K562 (cell line): ENCODE measurements at regions not wholly inside any gene's neighbourhood (a gene's known extent, or its start where the extent isn't known, plus 50 kb on each side); places are given as distances from the start of the nearest gene placed in this dataset.

Experiments
- ATAC-seq: fragments of 200-7000 bp; cut with Tn5 transposase; 3 replicates; pipeline ENCODE4 v1.9.1; 2020; ENCODE audit warnings: moderate library complexity
- BruUV-seq: library from RNA; stranded (reverse); fragments of 400-500 nt; replicated peaks from 2 replicates; lab custom pipeline; 2021; lab: Mats Ljungman, UMichigan
- CTCF ChIA-PET: fragments of 300-600 bp; formaldehyde crosslinking; extraction: SDS; loops from one replicate; lab custom pipeline; 2021; ENCODE audit warnings: low intra/inter-chr PET ratio; lab: Yijun Ruan, JAX
- POLR2A ChIA-PET: fragments of 300-600, 350-650 bp; sonication (Branson Sonifier 250); formaldehyde crosslinking; extraction: SDS; loops from one replicate; lab custom pipeline; 2021; ENCODE audit warnings: antibody characterized with exemption, inconsistent platforms; lab: Yijun Ruan, JAX
- DNase-seq, 4 experiments: peaks; one replicate each; pipeline versions ENCODE4 v3.0.0 to v3.0.0-alpha.2; 2011 to 2018; ENCODE audit warnings: low spot score in 3 of 4, mixed read lengths in 3 of 4; ENCODE audit errors: extremely low read depth in 1 of 4
- FAIRE-seq: peaks from 2 replicates; lab custom pipeline; 2011; peaks lifted over from hg19 to GRCh38; lab: Jason Lieb, UNC
- H2AFZ ChIP-seq: 2 replicates; pipeline ENCODE4 v1.6.0; 2011; ENCODE audit warnings: low read depth, low read length, control low read depth, inconsistent platforms
- H3K27ac ChIP-seq: fragments of 200-600 bp; 3 replicates; pipeline ENCODE4 v1.8.0; 2011; ENCODE audit warnings: low read depth, mild to moderate bottlenecking, control low read depth, inconsistent platforms, low read length, moderate library complexity, mixed read lengths; ENCODE audit errors: extremely low read depth
- H3K27me3 ChIP-seq, 2 experiments: fragments of 300-600 bp in 1 of 2; 2 replicates in 1 of 2; 3 replicates in 1 of 2; pipeline versions ENCODE4 v1.6.0 to v1.8.0; 2011; ENCODE audit warnings: inconsistent platforms in 2 of 2, low read length in 2 of 2, mild to moderate bottlenecking in 1 of 2, mixed read lengths in 1 of 2, moderate library complexity in 1 of 2; ENCODE audit not compliant: control insufficient read depth in 2 of 2, insufficient read depth in 2 of 2
- H3K36me3 ChIP-seq: fragments of 300-600 bp; 3 replicates; pipeline ENCODE4 v1.8.0; 2011; ENCODE audit warnings: mild to moderate bottlenecking, low read length, inconsistent platforms; ENCODE audit not compliant: control insufficient read depth, insufficient read depth
- H3K4me1 ChIP-seq, 2 experiments: fragments of 200-600 bp in 1 of 2; replicated peaks in 1 of 2; 2 replicates in 1 of 2; 3 replicates in 1 of 2; pipeline versions ENCODE4 v1.5.1 to v1.8.0; 2011; ENCODE audit warnings: inconsistent platforms in 2 of 2, low read length in 2 of 2, mild to moderate bottlenecking in 1 of 2, mixed read lengths in 1 of 2, moderate library complexity in 1 of 2; ENCODE audit not compliant: control insufficient read depth in 2 of 2, insufficient read depth in 2 of 2
- H3K4me2 ChIP-seq: 2 replicates; pipeline ENCODE4 v1.6.1; 2011; ENCODE audit warnings: low read length, control low read depth, inconsistent platforms, mixed read lengths; ENCODE audit not compliant: insufficient read depth
- H3K4me3 ChIP-seq: fragments of 200-600 bp; sonication (generic), shearing (Covaris generic); 2 replicates; pipeline ENCODE4 v1.5.1; 2016; ENCODE audit warnings: control low read depth, inconsistent platforms
- H3K79me2 ChIP-seq: fragments of 200-600 bp; 3 replicates; pipeline ENCODE4 v1.8.0; 2011; ENCODE audit warnings: low read length, inconsistent platforms; ENCODE audit not compliant: control insufficient read depth, insufficient read depth
- H3K9ac ChIP-seq, 2 experiments: 2 replicates each; pipeline versions ENCODE4 v1.6.0 to v1.6.1; 2011; ENCODE audit warnings: low read depth in 2 of 2, low read length in 2 of 2, control low read depth in 1 of 2, inconsistent platforms in 1 of 2, mild to moderate bottlenecking in 1 of 2, mixed read lengths in 1 of 2; ENCODE audit not compliant: insufficient read depth in 1 of 2
- H3K9me1 ChIP-seq: one replicate; pipeline ENCODE4 v1.6.0; 2011; ENCODE audit warnings: inconsistent platforms, mild to moderate bottlenecking, low read length, moderate library complexity; ENCODE audit not compliant: control insufficient read depth, insufficient read depth
- H3K9me3 ChIP-seq: replicated peaks from 2 replicates; pipeline ENCODE4 v1.5.1; 2011; ENCODE audit warnings: low read depth, low read length, inconsistent platforms; ENCODE audit not compliant: control insufficient read depth, insufficient read depth
- H4K20me1 ChIP-seq: replicated peaks from 2 replicates; pipeline ENCODE4 v1.6.1; 2011; ENCODE audit warnings: low read length, inconsistent platforms, mixed read lengths; ENCODE audit not compliant: control insufficient read depth, insufficient read depth
- ATF1 ChIP-seq, 2 experiments: fragments of 450-650 bp in 1 of 2; IDR thresholded peaks; 2 replicates each; pipeline ENCODE4 v1.6.1; 2016; ENCODE audit warnings: missing compliant biosample characterization in 1 of 2, missing genetic modification characterization in 1 of 2
- CBX2 ChIP-seq: fragments of 200-600 bp; sonication (generic); IDR thresholded peaks from one replicate; pipeline ENCODE4 v1.6.1; 2012; ENCODE audit warnings: mild to moderate bottlenecking, low read length, inconsistent platforms; ENCODE audit not compliant: insufficient read depth, poor library complexity, severe bottlenecking
- E2F1 ChIP-seq: sonication (generic); formaldehyde crosslinking; IDR thresholded peaks from 2 replicates; pipeline ENCODE4 v1.8.1; 2023; ENCODE audit warnings: mild to moderate bottlenecking, missing genetic modification reagents, moderate library complexity
- HINFP ChIP-seq: fragments of 450-650 bp; conservative IDR thresholded peaks from 2 replicates; pipeline ENCODE4 v1.6.1; 2016; ENCODE audit warnings: missing genetic modification characterization, low read depth, mild to moderate bottlenecking, control low read depth, missing compliant biosample characterization
- IFI16 ChIP-seq: fragments of 250-450 bp; sonication (Bioruptor Pico); IDR thresholded peaks from 2 replicates; pipeline ENCODE4 v2.1.2; 2022; ENCODE audit warnings: mild to moderate bottlenecking, inconsistent platforms
- IRF1 ChIP-seq: sonication (generic); formaldehyde crosslinking; IDR thresholded peaks from 2 replicates; pipeline ENCODE4 v1.8.0; 2022; ENCODE audit warnings: missing genetic modification reagents, mild to moderate bottlenecking, borderline replicate concordance
- MYC ChIP-seq, 2 experiments: fragments of 250-450 bp in 1 of 2; sonication (Bioruptor Pico) in 1 of 2; IDR thresholded peaks; 2 replicates each; pipeline versions ENCODE4 v1.5.1 to v1.6.1; 2012 to 2021; ENCODE audit warnings: low read depth in 2 of 2, borderline replicate concordance in 1 of 2, improper control_type of control experiment in 1 of 2, low read length in 1 of 2, mild to moderate bottlenecking in 1 of 2, moderate library complexity in 1 of 2
- NEUROD1 ChIP-seq: fragments of 150-350 bp; IDR thresholded peaks from 2 replicates; pipeline ENCODE4 v1.6.1; 2014; ENCODE audit warnings: borderline replicate concordance, low read length, low read depth; ENCODE audit not compliant: partially characterized antibody
- NFRKB ChIP-seq: fragments of 450-650 bp; IDR thresholded peaks from 2 replicates; pipeline ENCODE4 v1.6.1; 2016; ENCODE audit warnings: low read depth
- POLR2AphosphoS2 ChIP-seq: IDR thresholded peaks from 2 replicates; pipeline ENCODE4 v1.6.1; 2012; ENCODE audit warnings: low read length, improper control_type of control experiment
- RBBP5 ChIP-seq: fragments of 200-600 bp; sonication (generic); IDR thresholded peaks from 2 replicates; pipeline ENCODE4 v1.6.1; 2012; ENCODE audit warnings: borderline replicate concordance, mild to moderate bottlenecking, low read length, control low read depth, inconsistent platforms; ENCODE audit not compliant: insufficient read depth, poor library complexity, severe bottlenecking
- SIX5 ChIP-seq, 2 experiments: IDR thresholded peaks; 2 replicates each; pipeline ENCODE4 v1.6.1; 2011; ENCODE audit warnings: low read length in 2 of 2, borderline replicate concordance in 1 of 2, low read depth in 1 of 2, mild to moderate bottlenecking in 1 of 2, moderate library complexity in 1 of 2; ENCODE audit not compliant: insufficient read depth in 1 of 2
- ZBED1 ChIP-seq: IDR thresholded peaks from 2 replicates; pipeline ENCODE4 v1.6.1; 2014
- ZNF133 ChIP-seq: fragments of 250-450 bp; sonication (Bioruptor Pico); IDR thresholded peaks from 2 replicates; pipeline ENCODE4 v1.4.0; 2020; ENCODE audit warnings: mild to moderate bottlenecking
- ZNF764 ChIP-seq: fragments of 250-450 bp; sonication (Bioruptor Pico); IDR thresholded peaks from 2 replicates; pipeline ENCODE4 v1.4.0; 2020; ENCODE audit warnings: low read depth, mild to moderate bottlenecking, moderate library complexity
- WGBS: fragments of 100-300 bp; shearing (Covaris generic); methylation state at CpG from one replicate; pipeline ENCODE4 v1.1.6; 2016; ENCODE audit warnings: low coverage, mixed read lengths; ENCODE audit not compliant: insufficient coverage; ENCODE audit errors: missing lambda C conversion rate; 5-methylcytosine and 5-hydroxymethylcytosine counted together
- in situ Hi-C: fragments of 300-500 bp; cut with MboI; formaldehyde crosslinking; loops from 4 replicates; pipeline ENCODE4 v1.15.0; 2018; ENCODE audit warnings: inconsistent platforms, mixed read lengths
- intact Hi-C: fragments of 100-400 bp; cut with micrococcal nuclease; formaldehyde crosslinking; loops from 2 replicates; pipeline ENCODE4 v1.14.2; 2022

- Histone ChIP-seq H3K4me1 (no peaks in the 10 kb centered on the region), H3K79me2 (no peaks in the 10 kb centered on the region), H3K27ac (no peak overlapping the region), H3K27me3 (no peaks in the 10 kb centered on the region), H2AFZ (no peak overlapping the region), H3K9me1 (no peaks in the 10 kb centered on the region), H3K36me3 (no peaks in the 10 kb centered on the region), H3K4me2 (no peak overlapping the region), H3K9ac (no peak overlapping the region), H3K9me3 (no peaks in the 10 kb centered on the region), H4K20me1 (no peaks in the 10 kb centered on the region), H3K4me3 (no peak overlapping the region)
- TF ChIP-seq HINFP (tag) (no peak), ATF1 (CRISPR knock-in tag; IDR thresholded peaks at IDR 0.05) (no peak), ATF1 (tag; IDR thresholded peaks at IDR 0.05) (no peak), RBBP5 (no peak), CBX2 (no peak), IFI16 (CRISPR knock-in tag) (no peak), NEUROD1 (no peak), ZNF133 (CRISPR knock-in tag) (no peak), IRF1 (CRISPR knock-in tag) (no peak), NFRKB (no peak), ZBED1 (no peak), MYC (IDR thresholded peaks at IDR 0.05; ENCODE audit: low read depth, low read length) (no peak), MYC (CRISPR knock-in tag; IDR thresholded peaks at IDR 0.05; ENCODE audit: borderline replicate concordance, low read depth) (no peak), SIX5 (IDR thresholded peaks at IDR 0.05; ENCODE audit: borderline replicate concordance in 1 of 2, insufficient read depth in 1 of 2, low read depth in 1 of 2, low read length in 2 of 2) (no peak), E2F1 (CRISPR knock-in tag) (no peak), POLR2AphosphoS2 (no peak), ZNF764 (CRISPR knock-in tag) (no peak)
- no peak for FAIRE-seq
- 0% methylated on average over 2 of the region's 2 CpGs for WGBS
- in situ Hi-C loops = no loop called here
- POLR2A ChIA-PET = no interaction called here
- DNase-seq = no peak
- no TSS peak for BruUV-seq
- CTCF ChIA-PET = no interaction called here
- intact Hi-C loops = no loop called here
- no peak for ATAC-seq
Measured at GRCh38 chr2:147398996-147399395, 445.8 kb upstream of the ACVR2A start.
